Smooth muscle cell of the brain vasculature (primary cell): ENCODE measurements at regions not wholly inside any gene's neighbourhood (a gene's known extent, or its start where the extent isn't known, plus 50 kb on each side); places are given as distances from the start of the nearest gene placed in this dataset.

ENCODE experiments used
- DNase-seq: peaks from one replicate; pipeline ENCODE4 v3.0.0-alpha.2; 2012; ENCODE audit warnings: low read depth, low spot score

- DNase-seq, result no peak
Measured at GRCh38 chr3:70564552-70564951, 252.1 kb upstream of the MDFIC2 start.

DNA sequence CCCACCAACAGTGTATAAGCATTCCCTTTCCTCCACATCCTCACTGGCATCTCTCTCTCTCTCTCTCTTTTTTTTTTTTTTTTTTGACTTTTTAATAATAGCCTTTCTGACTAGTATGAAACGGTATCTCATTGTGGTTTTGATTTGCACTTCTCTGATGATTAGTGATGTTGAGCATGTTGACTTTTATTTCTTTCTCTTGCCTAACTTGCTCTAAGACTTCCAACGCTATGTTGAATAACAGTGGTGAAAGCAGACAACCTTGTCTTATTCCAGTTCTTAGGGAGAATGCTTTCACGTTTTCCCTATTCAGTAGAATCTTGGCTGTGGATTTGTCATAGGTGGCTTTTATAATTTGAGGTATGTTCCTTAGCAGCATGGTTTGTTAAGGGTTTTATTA lies 249.4 kb upstream of the MDFIC2 start:
- DNase-seq, result no peak

DNA sequence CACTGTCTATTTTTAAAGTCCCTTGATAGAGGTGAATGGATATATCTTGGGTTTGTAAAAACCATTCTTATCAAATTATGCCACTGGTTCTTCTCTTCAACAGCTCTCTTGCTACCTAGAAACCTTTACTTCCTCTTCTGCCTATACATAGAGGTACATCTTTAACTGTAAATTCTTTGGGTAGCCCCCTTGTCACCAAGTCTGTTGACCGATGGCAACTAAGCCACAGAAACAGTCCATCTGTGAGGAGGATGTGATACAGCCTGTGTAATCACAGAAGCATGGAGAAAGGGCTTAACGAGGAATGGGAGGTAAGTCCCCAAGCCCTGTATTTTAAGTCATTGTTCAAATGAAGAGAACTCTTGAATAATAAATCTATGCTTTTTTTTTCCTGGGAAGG lies 246.5 kb upstream of the MDFIC2 start:
- DNase-seq, result no peak

- no peak for DNase-seq
Measured at GRCh38 chr3:70557976-70558375, 245.5 kb upstream of the MDFIC2 start.

GRCh38 chr3:70556056-70556455 lies 243.6 kb upstream of the MDFIC2 start:
- DNase-seq, result no peak

GRCh38 chr3:70554170-70554569 lies 241.7 kb upstream of the MDFIC2 start:
- DNase-seq, result no peak

GRCh38 chr3:70550723-70551319 lies 238.4 kb upstream of the MDFIC2 start:
- DNase-seq, result peak; percentile 23

GRCh38 chr3:70546679-70547078 lies 234.2 kb upstream of the MDFIC2 start:
- no peak for DNase-seq

DNA sequence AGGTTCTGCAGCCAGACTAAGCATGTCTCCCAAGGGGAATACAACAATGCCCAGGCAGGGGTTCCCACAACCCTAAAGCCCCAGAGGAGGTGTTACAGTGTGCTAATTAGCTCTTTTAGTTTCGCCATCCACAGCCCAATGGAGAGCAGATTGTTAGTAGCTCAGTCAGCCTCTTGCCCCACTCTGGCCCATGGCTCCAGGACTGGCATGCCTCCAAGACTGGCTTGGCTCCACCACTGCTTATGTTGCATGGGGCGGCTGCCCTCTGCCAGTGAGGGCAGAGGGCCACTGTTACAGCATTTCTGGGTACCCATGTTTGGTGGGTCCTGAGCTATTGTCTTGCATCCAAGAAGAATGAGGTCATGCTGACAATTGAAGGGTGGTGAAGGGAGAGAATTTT lies 231.1 kb upstream of the MDFIC2 start:
- DNase-seq, result no peak

- DNase-seq, result no peak
Measured at GRCh38 chr3:70539908-70540307, 227.5 kb upstream of the MDFIC2 start.

- DNase-seq, result no peak
Measured at GRCh38 chr3:70532806-70533205, 220.4 kb upstream of the MDFIC2 start.

DNA sequence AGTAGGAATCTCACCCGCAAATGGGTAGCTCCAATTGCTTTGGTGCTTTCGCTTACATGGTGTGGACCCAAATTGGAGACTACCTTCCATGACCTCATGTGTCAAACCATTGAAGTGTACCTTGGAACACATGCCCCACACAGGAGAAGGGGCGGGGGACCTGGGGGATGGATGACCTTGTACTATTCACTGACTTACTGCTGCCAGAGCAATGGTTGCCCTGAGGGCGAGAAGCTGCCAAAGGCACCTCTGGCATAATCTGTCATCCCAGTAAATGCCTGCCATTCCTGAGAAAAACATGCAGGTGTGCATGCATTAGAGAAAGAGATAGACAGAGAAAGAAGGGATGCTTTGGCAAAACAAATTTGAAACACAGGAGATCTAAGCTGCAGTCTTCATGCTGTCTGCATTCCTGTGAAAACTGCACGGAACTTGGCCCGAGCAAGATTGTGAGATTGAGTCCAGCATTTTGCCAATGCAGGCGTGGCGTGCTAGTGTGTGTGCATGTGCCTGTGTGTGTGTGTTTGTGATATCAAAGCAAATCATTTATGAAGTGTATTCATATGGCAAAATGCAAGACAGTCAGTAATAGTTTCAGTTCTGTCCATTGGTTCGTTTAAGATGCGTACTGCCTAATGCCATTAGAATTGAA lies 219.5 kb upstream of the MDFIC2 start:
- no peak for DNase-seq

DNA sequence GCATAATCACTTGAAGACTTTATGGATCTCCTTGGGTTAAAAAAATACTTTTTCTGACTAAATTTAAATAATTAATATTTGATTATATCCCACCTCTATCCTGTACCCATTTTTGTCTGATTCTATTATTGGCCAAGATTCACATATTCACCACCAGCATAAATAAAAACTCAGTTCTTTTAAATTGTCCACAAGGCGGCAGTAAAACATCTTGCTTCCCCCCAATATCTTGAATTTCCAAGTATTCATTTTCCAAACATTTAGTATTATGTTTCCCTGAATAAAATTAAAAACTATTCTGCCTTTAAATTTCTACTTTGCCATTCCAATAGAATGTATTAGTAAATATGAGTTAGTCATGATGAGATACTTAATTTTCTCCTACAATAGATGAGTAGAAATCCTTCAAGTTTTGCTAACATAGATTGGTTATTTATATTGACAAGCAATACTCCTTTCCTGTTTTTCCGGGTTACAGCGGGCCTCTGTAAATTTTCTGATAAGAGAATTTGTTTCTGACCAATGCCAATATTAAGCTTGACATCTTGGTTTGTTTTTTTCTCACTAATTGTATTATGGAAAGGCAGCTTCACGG lies 218.7 kb upstream of the MDFIC2 start:
- peak; percentile 13 for DNase-seq

DNA sequence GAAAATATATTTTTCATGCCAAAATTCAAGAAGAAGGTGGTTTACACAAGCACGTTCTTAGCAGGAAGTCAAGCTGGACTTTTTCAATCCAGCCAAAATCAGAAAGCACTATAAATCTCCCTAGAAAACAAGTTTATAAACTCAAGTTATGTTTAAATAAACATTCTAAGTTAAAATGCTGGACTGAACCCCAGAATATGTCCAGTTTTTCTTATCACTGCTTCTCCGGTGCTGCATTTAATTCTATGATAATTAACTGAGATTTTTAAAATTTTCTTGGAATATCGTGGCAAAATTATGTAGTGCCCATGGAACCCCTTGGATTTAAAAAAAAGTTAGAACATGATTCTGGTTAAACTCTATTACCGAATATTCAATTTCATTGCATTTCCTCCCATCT lies 218.2 kb upstream of the MDFIC2 start:
- no peak for DNase-seq

- DNase-seq, result no peak
Measured at GRCh38 chr3:70527026-70527425, 214.6 kb upstream of the MDFIC2 start.

DNA sequence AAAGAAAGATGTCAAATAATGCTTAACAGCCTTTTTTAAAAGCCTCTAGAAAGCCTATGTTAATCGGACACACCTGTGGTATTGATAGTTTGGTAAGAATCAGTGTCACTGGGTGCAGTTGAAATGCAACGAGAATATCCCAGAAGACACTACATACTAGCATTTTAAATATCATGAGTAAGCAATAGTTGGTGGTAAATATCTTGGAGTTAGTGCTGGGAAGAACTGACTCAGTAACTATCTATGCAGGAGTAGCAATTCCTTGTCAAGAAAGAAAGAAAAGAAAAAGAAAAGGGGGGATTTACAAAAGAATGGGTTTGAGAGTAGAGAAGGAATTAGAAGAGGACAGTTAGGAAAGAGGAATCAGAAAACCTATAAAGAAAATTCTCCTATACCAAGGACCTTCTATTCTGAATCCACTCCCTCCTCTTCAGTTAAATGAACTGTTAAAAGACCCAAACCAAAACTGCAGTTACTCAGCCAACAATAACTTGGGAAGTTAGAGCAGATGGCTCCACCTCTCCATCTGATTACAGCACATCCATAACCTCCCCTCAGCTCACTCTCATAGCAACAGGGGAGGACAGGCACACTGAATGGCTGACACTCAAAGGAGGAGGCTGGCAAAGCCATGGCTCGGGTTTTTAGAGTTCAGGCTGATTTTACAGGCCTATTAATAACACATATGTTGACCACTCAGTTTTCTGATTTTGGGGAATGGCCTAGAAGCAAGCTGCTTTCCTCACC lies 207.6 kb upstream of the MDFIC2 start:
- no peak for DNase-seq

GRCh38 chr3:70519026-70519425 lies 206.6 kb upstream of the MDFIC2 start:
- DNase-seq, result no peak

- DNase-seq, result no peak
Measured at GRCh38 chr3:70518356-70518755, 205.9 kb upstream of the MDFIC2 start.

- DNase-seq, result no peak
Measured at GRCh38 chr3:70517124-70517890, 204.9 kb upstream of the MDFIC2 start.

- DNase-seq, result no peak
Measured at GRCh38 chr3:70516076-70516475, 203.6 kb upstream of the MDFIC2 start.

DNA sequence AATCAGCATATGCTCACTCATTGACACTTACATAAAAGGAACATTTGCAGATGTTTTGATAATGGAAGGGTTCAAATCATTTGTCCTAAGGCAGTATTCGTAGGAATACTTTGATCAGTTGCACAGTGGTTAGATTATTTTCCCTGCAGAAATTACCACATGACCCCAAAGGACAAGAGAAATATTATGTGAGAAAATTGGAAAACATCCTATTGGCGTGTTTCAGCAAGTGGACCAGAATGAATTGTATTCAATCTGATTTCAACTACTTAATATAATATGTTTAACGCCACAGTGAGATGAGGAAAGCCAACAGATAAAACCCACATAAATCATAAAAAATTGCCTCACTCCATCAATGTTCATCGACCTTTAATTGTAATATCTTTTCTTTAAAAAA lies 195.0 kb upstream of the MDFIC2 start:
- DNase-seq, result no peak

GRCh38 chr3:70506775-70507174 lies 194.3 kb upstream of the MDFIC2 start:
- DNase-seq, result no peak
